Caco-2 (cell line): ENCODE measurements at regions not wholly inside any gene's neighbourhood (a gene's known extent, or its start where the extent isn't known, plus 50 kb on each side); places are given as distances from the start of the nearest gene placed in this dataset.

Experiments used
- BruUV-seq: library from RNA; stranded (reverse); fragments of 400-500 nt; replicated peaks from 2 replicates; lab custom pipeline; 2021; lab: Mats Ljungman, UMichigan
- CTCF ChIA-PET: fragments of 300-600 bp; sonication (Branson Sonifier 250); formaldehyde crosslinking; loops from one replicate; lab custom pipeline; 2022; ENCODE audit warnings: antibody characterized with exemption; lab: Charles Lee
- POLR2A ChIA-PET: fragments of 300-600 bp; sonication (Branson Sonifier 250); formaldehyde crosslinking; loops from one replicate; lab custom pipeline; 2022; ENCODE audit warnings: antibody characterized with exemption; lab: Charles Lee
- DNase-seq, 2 experiments: peaks; one replicate each; pipeline versions ENCODE4 v3.0.0 to v3.0.0-alpha.2; 2020 to 2022
- H3K27me3 ChIP-seq: replicated peaks from 2 replicates; pipeline ENCODE4 v1.6.0; 2011; ENCODE audit warnings: low read length; ENCODE audit not compliant: control insufficient read depth, insufficient read depth
- H3K36me3 ChIP-seq: 2 replicates; pipeline ENCODE4 v1.5.1; 2011; ENCODE audit warnings: low read length; ENCODE audit not compliant: control insufficient read depth, insufficient read depth
- H3K4me1 ChIP-seq: fragments of 250-450 bp; sonication (Bioruptor Pico); 2 replicates; pipeline ENCODE4 v1.5.1; 2020; ENCODE audit warnings: mild to moderate bottlenecking
- H3K4me3 ChIP-seq: 2 replicates; pipeline ENCODE4 v1.5.1; 2011; ENCODE audit warnings: low read depth, mild to moderate bottlenecking, control low read depth, low read length
- H3K9me3 ChIP-seq: fragments of 250-450 bp; sonication (Bioruptor Pico); 2 replicates; pipeline ENCODE4 v1.5.1; 2020; ENCODE audit warnings: mild to moderate bottlenecking, moderate library complexity
- H3K27ac Mint-ChIP-seq: one replicate; pipeline ENCODE4 v1.8.0; 2022; ENCODE audit warnings: mixed read lengths; ENCODE audit not compliant: unreplicated experiment
- H3K27me3 Mint-ChIP-seq: one replicate; pipeline ENCODE4 v1.8.0; 2022; ENCODE audit warnings: mixed read lengths; ENCODE audit not compliant: insufficient read depth, unreplicated experiment
- H3K36me3 Mint-ChIP-seq: one replicate; pipeline ENCODE4 v1.8.0; 2022; ENCODE audit warnings: mild to moderate bottlenecking, mixed read lengths; ENCODE audit not compliant: insufficient read depth, unreplicated experiment
- H3K4me1 Mint-ChIP-seq: one replicate; pipeline ENCODE4 v1.8.0; 2022; ENCODE audit warnings: low read depth, mixed read lengths; ENCODE audit not compliant: unreplicated experiment
- H3K4me3 Mint-ChIP-seq: one replicate; pipeline ENCODE4 v1.8.0; 2022; ENCODE audit warnings: mild to moderate bottlenecking, moderate library complexity, mixed read lengths; ENCODE audit not compliant: unreplicated experiment
- H3K9me3 Mint-ChIP-seq: one replicate; pipeline ENCODE4 v1.8.0; 2022; ENCODE audit warnings: mixed read lengths; ENCODE audit not compliant: unreplicated experiment
- CTCF ChIP-seq, 2 experiments: fragments of 200-600 bp in 1 of 2; IDR thresholded peaks; 1 replicate in 1 of 2; 2 replicates in 1 of 2; pipeline versions ENCODE4 v1.5.1 to v1.8.0; 2011 to 2022; ENCODE audit warnings: antibody characterized with exemption in 1 of 2, control low read depth in 1 of 2, inconsistent platforms in 1 of 2, low read depth in 1 of 2, low read length in 1 of 2, mild to moderate bottlenecking in 1 of 2, moderate library complexity in 1 of 2; ENCODE audit not compliant: insufficient read depth in 1 of 2, severe bottlenecking in 1 of 2, unreplicated experiment in 1 of 2
- intact Hi-C: fragments of 100-400 bp; cut with micrococcal nuclease; formaldehyde crosslinking; loops from one replicate; pipeline ENCODE4 v1.10.0; 2022; ENCODE audit not compliant: unreplicated experiment

- no peak for DNase-seq
- H3K9me3 Mint-ChIP-seq: no peaks in the 10 kb centered on the region
- peaks cover 7% of the 10 kb centered on the region for H3K4me1 Mint-ChIP-seq
- Histone ChIP-seq H3K4me3 (no peak overlapping the region), H3K36me3 (no peaks in the 10 kb centered on the region), H3K9me3 (no peaks in the 10 kb centered on the region), H3K4me1 (no peaks in the 10 kb centered on the region), H3K27me3 (no peaks in the 10 kb centered on the region)
- H3K4me3 Mint-ChIP-seq: no peak overlapping the region
- intact Hi-C loops: no loop called here
- no peak for TF ChIP-seq CTCF (IDR thresholded peaks at IDR 0.05; ENCODE audit: insufficient read depth in 1 of 2, low read depth in 1 of 2, low read length in 1 of 2, severe bottlenecking in 1 of 2, unreplicated experiment in 1 of 2)
- BruUV-seq: no TSS peak
- ChIA-PET POLR2A (no interaction called here), CTCF (no interaction called here)
- no peaks in the 10 kb centered on the region for H3K36me3 Mint-ChIP-seq
- no peak overlapping the region for H3K27ac Mint-ChIP-seq
- H3K27me3 Mint-ChIP-seq: no peaks in the 10 kb centered on the region
Measured at GRCh38 chr1:25094229-25094628, 138.1 kb downstream of the SYF2 start.

GRCh38 chr1:25091658-25092057 lies 140.6 kb downstream of the SYF2 start:
- no peaks in the 10 kb centered on the region for H3K9me3 Mint-ChIP-seq
- H3K27ac Mint-ChIP-seq: peak overlapping the region; percentile 48
- H3K36me3 Mint-ChIP-seq: no peaks in the 10 kb centered on the region
- POLR2A ChIA-PET: no interaction called here
- Histone ChIP-seq H3K9me3 (no peaks in the 10 kb centered on the region), H3K4me3 (no peak overlapping the region), H3K4me1 (no peaks in the 10 kb centered on the region), H3K27me3 (no peaks in the 10 kb centered on the region), H3K36me3 (no peaks in the 10 kb centered on the region)
- CTCF ChIA-PET: no interaction called here
- intact Hi-C loops: no loop called here
- TF ChIP-seq CTCF (IDR thresholded peaks at IDR 0.05; ENCODE audit: insufficient read depth in 1 of 2, low read depth in 1 of 2, low read length in 1 of 2, severe bottlenecking in 1 of 2, unreplicated experiment in 1 of 2): no peak
- no peak overlapping the region for H3K4me3 Mint-ChIP-seq
- H3K4me1 Mint-ChIP-seq: peaks cover 7% of the 10 kb centered on the region
- no peak for DNase-seq
- no TSS peak for BruUV-seq
- no peaks in the 10 kb centered on the region for H3K27me3 Mint-ChIP-seq

GRCh38 chr1:25090707-25091422 lies 141.4 kb downstream of the SYF2 start:
- intact Hi-C loops: no loop called here
- Mint-ChIP-seq H3K27me3 (no peaks in the 10 kb centered on the region), H3K4me3 (no peak overlapping the region), H3K36me3 (no peaks in the 10 kb centered on the region), H3K27ac (peak overlapping the region; percentile 63), H3K4me1 (peaks cover 7% of the 10 kb centered on the region), H3K9me3 (no peaks in the 10 kb centered on the region)
- POLR2A ChIA-PET: interaction anchor here (0.5 to 0.7 kb wide), 2 partner anchors 137 to 939 kb away, joined by 3 read pairs; no protein-coding TSS in a partner anchor
- Histone ChIP-seq H3K27me3 (no peaks in the 10 kb centered on the region), H3K4me3 (no peak overlapping the region), H3K4me1 (no peaks in the 10 kb centered on the region), H3K36me3 (no peaks in the 10 kb centered on the region), H3K9me3 (no peaks in the 10 kb centered on the region)
- peak in 1 of 2 experiments; percentile 56 for DNase-seq
- no peak for TF ChIP-seq CTCF (IDR thresholded peaks at IDR 0.05; ENCODE audit: insufficient read depth in 1 of 2, low read depth in 1 of 2, low read length in 1 of 2, severe bottlenecking in 1 of 2, unreplicated experiment in 1 of 2)
- CTCF ChIA-PET: interaction anchor here (0.6 kb wide), 1 partner anchor 50 kb away, joined by 7 read pairs; no protein-coding TSS in a partner anchor
- BruUV-seq: no TSS peak
